Coronary artery (tissue), 2 donors: ENCODE measurements at regions not wholly inside any gene's neighbourhood (a gene's known extent, or its start where the extent isn't known, plus 50 kb on each side); places are given as distances from the start of the nearest gene placed in this dataset.

Experiments
- DNase-seq: peaks from one replicate; pipeline ENCODE4 v3.0.0-alpha.2; 2017; ENCODE audit warnings: low spot score
- H3K27ac ChIP-seq, 2 donors: fragments of 200-600 bp; sonication (generic); one replicate each; pipeline ENCODE4 v1.5.1; 2016 to 2019
- H3K4me3 ChIP-seq: fragments of 200-600 bp; sonication (generic); 2 replicates; pipeline ENCODE4 v1.5.1; 2016; ENCODE audit warnings: mild to moderate bottlenecking, moderate library complexity
- TF ChIP-seq, protein P1 (sequence below): fragments of 200-600 bp; sonication (generic); IDR thresholded peaks from one replicate; pipeline ENCODE4 v1.5.1; 2019; ENCODE audit warnings: antibody characterized with exemption

DNA sequence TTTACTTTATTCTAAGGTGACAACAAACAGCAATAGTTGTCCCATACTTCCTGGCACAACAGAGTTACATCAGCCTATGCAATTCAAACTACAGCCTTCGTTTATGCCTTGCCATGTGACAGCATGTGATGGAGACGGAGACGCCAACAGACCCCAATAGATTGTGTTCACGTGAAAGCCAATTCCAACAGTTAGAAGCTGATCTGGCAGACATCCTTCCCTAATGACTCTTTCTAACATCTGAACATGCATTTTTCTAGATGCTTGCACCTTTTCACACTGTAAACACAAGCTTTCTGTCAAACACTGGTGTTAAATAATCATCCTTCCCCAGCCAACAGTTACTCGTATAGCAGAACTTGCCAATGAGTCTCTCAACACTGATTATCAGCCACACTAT, 694.4 kb upstream of the ALCAM start:
- Histone ChIP-seq H3K27ac (no peak overlapping the region), H3K4me3 (no peak overlapping the region)
- no peak for DNase-seq
- TF ChIP-seq, protein P1, sequence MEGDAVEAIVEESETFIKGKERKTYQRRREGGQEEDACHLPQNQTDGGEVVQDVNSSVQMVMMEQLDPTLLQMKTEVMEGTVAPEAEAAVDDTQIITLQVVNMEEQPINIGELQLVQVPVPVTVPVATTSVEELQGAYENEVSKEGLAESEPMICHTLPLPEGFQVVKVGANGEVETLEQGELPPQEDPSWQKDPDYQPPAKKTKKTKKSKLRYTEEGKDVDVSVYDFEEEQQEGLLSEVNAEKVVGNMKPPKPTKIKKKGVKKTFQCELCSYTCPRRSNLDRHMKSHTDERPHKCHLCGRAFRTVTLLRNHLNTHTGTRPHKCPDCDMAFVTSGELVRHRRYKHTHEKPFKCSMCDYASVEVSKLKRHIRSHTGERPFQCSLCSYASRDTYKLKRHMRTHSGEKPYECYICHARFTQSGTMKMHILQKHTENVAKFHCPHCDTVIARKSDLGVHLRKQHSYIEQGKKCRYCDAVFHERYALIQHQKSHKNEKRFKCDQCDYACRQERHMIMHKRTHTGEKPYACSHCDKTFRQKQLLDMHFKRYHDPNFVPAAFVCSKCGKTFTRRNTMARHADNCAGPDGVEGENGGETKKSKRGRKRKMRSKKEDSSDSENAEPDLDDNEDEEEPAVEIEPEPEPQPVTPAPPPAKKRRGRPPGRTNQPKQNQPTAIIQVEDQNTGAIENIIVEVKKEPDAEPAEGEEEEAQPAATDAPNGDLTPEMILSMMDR, result no peak

DNA sequence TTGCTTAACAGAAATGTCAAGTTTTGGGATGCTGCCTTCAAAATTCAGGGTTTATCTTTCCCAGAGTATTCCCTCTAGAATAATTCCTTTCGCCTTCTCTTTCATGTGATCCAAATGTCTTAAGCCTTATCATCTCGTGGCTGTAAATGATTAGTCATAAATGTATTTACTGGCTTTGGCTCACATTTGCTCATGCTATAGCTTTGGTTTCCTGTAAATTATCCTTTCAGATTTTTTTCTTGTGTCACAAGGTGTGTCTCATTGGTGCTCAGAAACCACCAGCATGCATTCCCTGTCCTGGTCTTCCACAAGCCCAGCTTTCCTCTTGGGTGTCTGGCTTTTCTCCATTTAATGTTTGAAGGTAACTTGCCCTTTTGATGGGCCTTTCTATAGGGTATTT, 692.7 kb upstream of the ALCAM start:
- Histone ChIP-seq H3K4me3 (no peak overlapping the region), H3K27ac (no peak overlapping the region)
- DNase-seq, result no peak
- TF ChIP-seq, protein P1, result no peak

DNA sequence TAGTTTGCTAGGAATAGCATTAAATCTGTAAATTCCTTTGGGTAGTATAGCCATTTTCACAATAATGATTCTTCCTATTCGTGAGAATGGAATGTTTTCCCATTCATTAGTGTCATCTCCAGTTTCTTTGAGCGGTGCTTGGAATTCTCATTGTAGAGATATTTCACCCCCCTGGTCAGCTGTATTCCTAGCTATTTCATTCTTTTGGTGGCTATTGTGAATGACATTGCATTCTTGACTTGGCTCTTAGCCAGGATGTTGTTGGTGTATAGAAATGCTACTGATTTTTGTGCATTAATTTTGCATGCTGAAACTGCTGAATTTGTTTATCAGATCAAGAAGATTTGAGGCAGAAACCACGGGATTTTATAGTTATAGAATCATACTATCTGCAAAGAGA, 690.5 kb upstream of the ALCAM start:
- no peak for DNase-seq
- no peak overlapping the region for H3K27ac ChIP-seq
- H3K4me3 ChIP-seq, result no peak overlapping the region
- TF ChIP-seq, protein P1, result no peak

DNA sequence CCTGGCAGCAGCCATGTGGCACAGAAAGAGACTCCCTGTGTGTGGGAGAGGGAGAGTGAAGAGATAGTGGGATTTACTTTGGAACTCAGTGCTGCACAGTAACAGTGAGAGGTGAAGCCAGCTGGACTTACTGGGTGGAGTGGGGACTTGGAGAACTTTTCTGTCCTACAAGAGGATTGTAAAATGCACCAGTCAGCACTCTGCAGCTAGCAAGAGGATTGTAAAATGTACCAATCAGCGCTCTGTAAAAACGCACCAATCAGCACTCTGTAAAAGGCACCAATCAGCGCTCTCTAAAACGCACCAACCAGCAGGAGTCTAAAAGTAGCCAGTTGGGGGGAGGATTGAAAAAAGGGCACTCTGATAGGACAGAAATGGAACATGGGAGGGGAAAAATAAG, 688.8 kb upstream of the ALCAM start:
- Histone ChIP-seq H3K27ac (no peak overlapping the region), H3K4me3 (no peak overlapping the region)
- TF ChIP-seq, protein P1, result no peak
- no peak for DNase-seq

DNA sequence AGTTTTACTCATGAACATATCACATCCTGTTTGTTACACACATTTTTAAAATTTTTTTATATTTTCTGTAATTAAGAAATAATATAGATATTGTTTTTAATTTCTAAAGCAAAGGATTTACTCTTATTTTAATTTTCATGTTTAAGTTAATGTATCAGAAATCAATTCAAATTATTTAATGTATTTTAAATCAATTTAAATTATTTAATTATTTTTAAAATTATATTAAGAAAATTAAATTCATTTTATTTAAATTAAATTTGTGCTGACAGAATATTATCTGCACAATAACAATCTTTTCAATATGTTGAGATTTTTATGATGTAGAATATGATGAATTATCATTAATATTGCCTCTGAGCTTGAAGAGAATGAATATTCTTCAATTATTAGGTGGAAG, 681.2 kb upstream of the ALCAM start:
- TF ChIP-seq, protein P1, result no peak
- no peak overlapping the region for H3K4me3 ChIP-seq
- no peak overlapping the region for H3K27ac ChIP-seq
- DNase-seq, result no peak

DNA sequence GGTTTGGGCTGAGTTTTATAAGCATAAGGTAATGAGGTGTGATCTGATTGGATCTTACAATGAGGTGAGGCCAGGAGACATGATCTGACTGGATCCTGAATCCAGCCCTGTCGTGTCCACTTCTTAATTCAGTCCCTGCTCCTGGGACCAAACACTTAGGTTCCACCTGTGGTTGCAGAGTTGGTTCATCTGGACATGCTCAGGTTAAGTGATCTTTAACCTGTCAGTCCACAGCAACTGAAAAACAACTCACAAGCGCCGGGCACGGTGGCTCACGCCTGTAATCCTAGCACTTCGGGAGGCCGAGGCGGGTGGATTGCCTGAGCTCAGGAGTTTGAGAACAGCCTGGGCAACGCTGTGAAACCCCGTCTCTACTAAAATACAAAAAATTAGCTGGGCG, 679.3 kb upstream of the ALCAM start:
- no peak overlapping the region for H3K27ac ChIP-seq
- no peak overlapping the region for H3K4me3 ChIP-seq
- DNase-seq, result no peak
- TF ChIP-seq, protein P1, result no peak

DNA sequence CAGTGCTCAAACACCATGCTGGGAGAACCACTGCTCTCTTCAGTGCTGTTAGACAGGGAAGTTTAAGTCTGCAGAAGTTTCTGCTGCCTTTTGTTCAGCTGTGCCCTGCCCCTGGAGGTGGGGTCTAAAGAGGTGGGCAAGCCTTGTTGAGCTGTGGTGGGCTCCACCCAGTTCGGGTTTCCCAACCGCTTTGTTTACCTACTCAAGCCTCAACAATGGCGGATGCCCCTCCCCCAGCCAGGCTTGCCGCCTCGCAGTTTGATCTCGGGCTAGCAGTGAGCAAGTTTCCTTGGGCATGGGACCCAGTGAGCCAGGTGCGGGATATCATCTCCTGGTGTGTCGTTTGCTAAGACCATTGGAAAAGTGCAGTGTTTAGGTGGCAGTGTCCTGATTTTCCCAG, 670.2 kb upstream of the ALCAM start:
- TF ChIP-seq, protein P1, result no peak
- no peak overlapping the region for H3K27ac ChIP-seq
- no peak for DNase-seq
- H3K4me3 ChIP-seq, result no peak overlapping the region
